Epithelial cell of proximal tubule (primary cell): ENCODE measurements at regions not wholly inside any gene's neighbourhood (a gene's known extent, or its start where the extent isn't known, plus 50 kb on each side); places are given as distances from the start of the nearest gene placed in this dataset.

Source experiments
- DNase-seq: peaks from one replicate; pipeline ENCODE4 v3.0.0-alpha.2; 2011; ENCODE audit warnings: low read depth
- H3K4me3 ChIP-seq: 2 replicates; pipeline ENCODE4 v1.5.1; 2011; ENCODE audit warnings: low read depth, mild to moderate bottlenecking, low read length
- TF ChIP-seq, protein P1 (sequence below): conservative IDR thresholded peaks from 2 replicates; pipeline ENCODE4 v1.5.1; 2012; ENCODE audit warnings: low read depth, mild to moderate bottlenecking, low read length

GRCh38 chr16:87246269-87247065 is 70.7 kb downstream of the C16orf95 start:
- H3K4me3 ChIP-seq, result no peak overlapping the region
- TF ChIP-seq, protein P1, sequence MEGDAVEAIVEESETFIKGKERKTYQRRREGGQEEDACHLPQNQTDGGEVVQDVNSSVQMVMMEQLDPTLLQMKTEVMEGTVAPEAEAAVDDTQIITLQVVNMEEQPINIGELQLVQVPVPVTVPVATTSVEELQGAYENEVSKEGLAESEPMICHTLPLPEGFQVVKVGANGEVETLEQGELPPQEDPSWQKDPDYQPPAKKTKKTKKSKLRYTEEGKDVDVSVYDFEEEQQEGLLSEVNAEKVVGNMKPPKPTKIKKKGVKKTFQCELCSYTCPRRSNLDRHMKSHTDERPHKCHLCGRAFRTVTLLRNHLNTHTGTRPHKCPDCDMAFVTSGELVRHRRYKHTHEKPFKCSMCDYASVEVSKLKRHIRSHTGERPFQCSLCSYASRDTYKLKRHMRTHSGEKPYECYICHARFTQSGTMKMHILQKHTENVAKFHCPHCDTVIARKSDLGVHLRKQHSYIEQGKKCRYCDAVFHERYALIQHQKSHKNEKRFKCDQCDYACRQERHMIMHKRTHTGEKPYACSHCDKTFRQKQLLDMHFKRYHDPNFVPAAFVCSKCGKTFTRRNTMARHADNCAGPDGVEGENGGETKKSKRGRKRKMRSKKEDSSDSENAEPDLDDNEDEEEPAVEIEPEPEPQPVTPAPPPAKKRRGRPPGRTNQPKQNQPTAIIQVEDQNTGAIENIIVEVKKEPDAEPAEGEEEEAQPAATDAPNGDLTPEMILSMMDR, result no peak
- no peak for DNase-seq

- H3K4me3 ChIP-seq, result no peak overlapping the region
- TF ChIP-seq, protein P1, result no peak
- DNase-seq, result no peak
Measured at GRCh38 chr16:87248714-87249113, 68.5 kb downstream of the C16orf95 start.

- DNase-seq, result no peak
- TF ChIP-seq, protein P1, result no peak
- H3K4me3 ChIP-seq, result no peak overlapping the region
Measured at GRCh38 chr16:87249425-87249824, 67.8 kb downstream of the C16orf95 start.

- DNase-seq, result no peak
- H3K4me3 ChIP-seq, result no peak overlapping the region
- TF ChIP-seq, protein P1, result no peak
Measured at GRCh38 chr16:87250431-87250960, 66.7 kb downstream of the C16orf95 start.

DNA sequence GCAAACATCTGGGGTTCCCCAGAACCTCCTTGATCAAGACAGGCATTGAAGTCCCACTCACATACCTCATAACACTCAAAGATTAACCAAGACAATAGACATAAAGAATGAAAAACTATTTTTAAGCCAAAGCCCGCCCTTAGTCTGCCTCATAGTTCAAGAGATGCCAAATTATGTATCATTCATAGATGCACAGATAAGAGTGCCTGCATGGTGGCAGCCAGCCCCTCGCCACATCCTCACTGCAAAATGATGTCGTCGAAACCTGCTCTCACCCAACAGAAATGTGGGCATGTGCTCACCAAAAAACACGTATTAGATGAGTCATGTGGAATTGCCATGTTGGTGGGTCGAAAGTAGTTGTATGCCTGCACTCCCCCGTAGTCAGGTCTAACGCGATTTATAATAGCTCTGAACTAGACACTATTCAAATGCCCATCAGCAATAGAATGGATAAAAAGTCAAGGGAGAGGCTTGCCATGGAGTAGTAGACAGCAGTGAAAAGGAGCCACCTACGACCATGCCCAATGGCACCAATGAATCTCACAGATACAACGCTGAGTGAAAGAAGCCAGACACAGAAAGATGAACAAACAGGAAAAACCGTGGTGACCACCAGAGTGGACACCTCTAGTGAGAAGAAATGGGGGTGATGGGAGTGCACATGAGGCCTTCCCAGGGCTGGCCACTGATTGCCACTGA is 64.8 kb downstream of the C16orf95 start:
- DNase-seq, result no peak
- TF ChIP-seq, protein P1, result no peak
- H3K4me3 ChIP-seq, result no peak overlapping the region
